IMR-90 (cell line): ENCODE measurements at regions not wholly inside any gene's neighbourhood (a gene's known extent, or its start where the extent isn't known, plus 50 kb on each side); places are given as distances from the start of the nearest gene placed in this dataset.

Experiments used
- ATAC-seq: fragments of 200-7000 bp; cut with Tn5 transposase; 2 replicates; pipeline ENCODE4 v1.9.1; 2020; ENCODE audit warnings: low read depth, mild to moderate bottlenecking, moderate library complexity
- BruUV-seq: library from RNA; stranded (reverse); fragments of 400-500 nt; replicated peaks from 2 replicates; lab custom pipeline; 2021; lab: Mats Ljungman, UMichigan
- CTCF ChIA-PET: fragments of 300-600 bp; formaldehyde crosslinking; extraction: SDS; loops from one replicate; lab custom pipeline; 2021; ENCODE audit warnings: antibody characterized with exemption; lab: Yijun Ruan, JAX
- POLR2A ChIA-PET: fragments of 300-600 bp; sonication (Branson Sonifier 250); formaldehyde crosslinking; loops from one replicate; lab custom pipeline; 2022; ENCODE audit warnings: antibody characterized with exemption; ENCODE audit not compliant: unreplicated experiment; lab: Charles Lee
- DNase-seq: peaks from one replicate; pipeline ENCODE4 v3.0.0; 2013
- H2AFZ ChIP-seq: replicated peaks from 2 replicates; pipeline ENCODE3; 2013; ENCODE audit warnings: low read length, mild to moderate bottlenecking; ENCODE audit not compliant: poor library complexity
- H2AK5ac ChIP-seq: 2 replicates; pipeline ENCODE4 v1.6.1; 2013; ENCODE audit warnings: low read depth, low read length, inconsistent platforms
- H2AK9ac ChIP-seq: replicated peaks from 2 replicates; pipeline ENCODE3; 2013; ENCODE audit warnings: mild to moderate bottlenecking, low read depth, low read length, moderate library complexity; ENCODE audit not compliant: poor library complexity
- H2BK120ac ChIP-seq: 2 replicates; pipeline ENCODE4 v1.6.1; 2013; ENCODE audit warnings: low read depth, low read length, inconsistent platforms
- H2BK15ac ChIP-seq: 3 replicates; pipeline ENCODE4 v1.6.1; 2013; ENCODE audit warnings: low read depth, low read length, inconsistent platforms
- H2BK20ac ChIP-seq: 2 replicates; pipeline ENCODE4 v1.6.1; 2013; ENCODE audit warnings: low read depth, mild to moderate bottlenecking, inconsistent platforms, low read length, moderate library complexity
- H2BK5ac ChIP-seq: 2 replicates; pipeline ENCODE4 v1.6.1; 2013; ENCODE audit warnings: mild to moderate bottlenecking, low read depth, low read length, inconsistent platforms; ENCODE audit not compliant: poor library complexity, severe bottlenecking
- H3K14ac ChIP-seq: replicated peaks from 2 replicates; pipeline ENCODE4 v1.6.1; 2013; ENCODE audit warnings: low read depth, low read length, inconsistent platforms
- H3K18ac ChIP-seq: 2 replicates; pipeline ENCODE4 v1.6.1; 2013; ENCODE audit warnings: low read depth, low read length, control low read depth
- H3K23ac ChIP-seq: 2 replicates; pipeline ENCODE4 v1.6.1; 2013; ENCODE audit warnings: low read depth, low read length, inconsistent platforms
- H3K27ac ChIP-seq: 2 replicates; pipeline ENCODE4 v1.5.1; 2013; ENCODE audit warnings: mild to moderate bottlenecking, control low read depth, low read length; ENCODE audit not compliant: insufficient read depth
- H3K27me3 ChIP-seq: 2 replicates; pipeline ENCODE4 v1.6.1; 2013; ENCODE audit warnings: low read length; ENCODE audit not compliant: control insufficient read depth, insufficient read depth
- H3K36me3 ChIP-seq: 2 replicates; pipeline ENCODE4 v1.6.1; 2013; ENCODE audit warnings: low read length, mixed read lengths; ENCODE audit not compliant: control insufficient read depth, insufficient read depth
- H3K4ac ChIP-seq: 2 replicates; pipeline ENCODE4 v1.6.1; 2013; ENCODE audit warnings: low read depth, low read length, inconsistent platforms
- H3K4me1 ChIP-seq: 2 replicates; pipeline ENCODE4 v1.6.1; 2013; ENCODE audit warnings: low read length, mixed read lengths; ENCODE audit not compliant: control insufficient read depth, insufficient read depth
- H3K4me2 ChIP-seq: 2 replicates; pipeline ENCODE4 v1.6.1; 2013; ENCODE audit warnings: low read depth, mild to moderate bottlenecking, control low read depth, low read length, moderate library complexity
- H3K4me3 ChIP-seq: 2 replicates; pipeline ENCODE4 v1.5.1; 2013; ENCODE audit warnings: low read depth, mild to moderate bottlenecking, control low read depth, low read length, moderate library complexity; ENCODE audit not compliant: insufficient read depth
- H3K56ac ChIP-seq: 2 replicates; pipeline ENCODE4 v1.6.1; 2013; ENCODE audit warnings: low read length, inconsistent platforms; ENCODE audit not compliant: insufficient read depth; ENCODE audit errors: extremely low read depth
- H3K79me1 ChIP-seq, 2 experiments: 2 replicates each; pipeline ENCODE4 v1.6.1; 2013; ENCODE audit warnings: low read length in 2 of 2, inconsistent platforms in 1 of 2, low read depth in 1 of 2
- H3K9ac ChIP-seq: 2 replicates; pipeline ENCODE4 v1.6.1; 2013; ENCODE audit warnings: low read depth, low read length, control low read depth
- H3K9me1 ChIP-seq: 2 replicates; pipeline ENCODE4 v1.6.1; 2013; ENCODE audit warnings: low read length, inconsistent platforms; ENCODE audit not compliant: insufficient read depth
- H3K9me3 ChIP-seq: 2 replicates; pipeline ENCODE4 v1.6.1; 2013; ENCODE audit warnings: low read length; ENCODE audit not compliant: control insufficient read depth, insufficient read depth
- H4K20me1 ChIP-seq: 2 replicates; pipeline ENCODE4 v1.6.1; 2013; ENCODE audit warnings: low read length, inconsistent platforms; ENCODE audit not compliant: insufficient read depth
- H4K5ac ChIP-seq: 2 replicates; pipeline ENCODE4 v1.6.1; 2013; ENCODE audit warnings: mild to moderate bottlenecking, low read depth, low read length, control low read depth
- H4K8ac ChIP-seq, 2 experiments: 2 replicates each; pipeline ENCODE4 v1.6.1; 2013; ENCODE audit warnings: low read depth in 2 of 2, low read length in 2 of 2, control low read depth in 1 of 2, inconsistent platforms in 1 of 2
- H4K91ac ChIP-seq: 2 replicates; pipeline ENCODE4 v1.6.1; 2013; ENCODE audit warnings: low read depth, low read length, inconsistent platforms; ENCODE audit not compliant: insufficient read depth
- CEBPB ChIP-seq: IDR thresholded peaks from 2 replicates; pipeline ENCODE4 v1.6.1; 2012; ENCODE audit warnings: low read depth, low read length, improper control_type of control experiment
- FOS ChIP-seq: fragments of 150-350 bp; IDR thresholded peaks from 2 replicates; pipeline ENCODE4 v1.6.1; 2016; ENCODE audit warnings: low read depth, low read length
- MXI1 ChIP-seq: IDR thresholded peaks from 2 replicates; pipeline ENCODE4 v1.6.1; 2012; ENCODE audit warnings: low read depth, mild to moderate bottlenecking, low read length, moderate library complexity, borderline replicate concordance
- POLR2A ChIP-seq: IDR thresholded peaks from 2 replicates; pipeline ENCODE4 v1.6.1; 2012; ENCODE audit warnings: mild to moderate bottlenecking, low read depth, low read length
- RCOR1 ChIP-seq: IDR thresholded peaks from 2 replicates; pipeline ENCODE4 v1.6.1; 2012; ENCODE audit warnings: mild to moderate bottlenecking, low read length, improper control_type of control experiment; ENCODE audit not compliant: insufficient replicate concordance
- SMC3 ChIP-seq: fragments of 150-350 bp; IDR thresholded peaks from 2 replicates; pipeline ENCODE4 v1.6.1; 2016; ENCODE audit warnings: low read depth, mild to moderate bottlenecking, antibody characterized with exemption, low read length, moderate library complexity
- WGBS, 2 experiments: methylation state at CpG; one replicate each; pipeline versions ENCODE4 v1.1.5 to v1.1.7; 2013; ENCODE audit warnings: missing lambda C conversion rate in 2 of 2; ENCODE audit not compliant: insufficient read length in 1 of 2; ENCODE audit errors: extremely low coverage in 2 of 2; 5-methylcytosine and 5-hydroxymethylcytosine counted together
- dilution Hi-C: fragments of 300-500 bp; cut with HindIII; formaldehyde crosslinking; loops from one replicate; pipeline ENCODE4 v1.14.3; 2018; ENCODE audit warnings: low sequenced_read_pairs; ENCODE audit not compliant: unreplicated experiment
- in situ Hi-C: fragments of 300-500 bp; cut with MboI; formaldehyde crosslinking; loops from 3 replicates; pipeline ENCODE4 v1.14.3; 2019; ENCODE audit warnings: low sequenced_read_pairs, inconsistent platforms, mixed read lengths
- intact Hi-C: fragments of 100-400 bp; cut with micrococcal nuclease; formaldehyde crosslinking; loops from 2 replicates; pipeline ENCODE4 v1.10.0; 2022

DNA sequence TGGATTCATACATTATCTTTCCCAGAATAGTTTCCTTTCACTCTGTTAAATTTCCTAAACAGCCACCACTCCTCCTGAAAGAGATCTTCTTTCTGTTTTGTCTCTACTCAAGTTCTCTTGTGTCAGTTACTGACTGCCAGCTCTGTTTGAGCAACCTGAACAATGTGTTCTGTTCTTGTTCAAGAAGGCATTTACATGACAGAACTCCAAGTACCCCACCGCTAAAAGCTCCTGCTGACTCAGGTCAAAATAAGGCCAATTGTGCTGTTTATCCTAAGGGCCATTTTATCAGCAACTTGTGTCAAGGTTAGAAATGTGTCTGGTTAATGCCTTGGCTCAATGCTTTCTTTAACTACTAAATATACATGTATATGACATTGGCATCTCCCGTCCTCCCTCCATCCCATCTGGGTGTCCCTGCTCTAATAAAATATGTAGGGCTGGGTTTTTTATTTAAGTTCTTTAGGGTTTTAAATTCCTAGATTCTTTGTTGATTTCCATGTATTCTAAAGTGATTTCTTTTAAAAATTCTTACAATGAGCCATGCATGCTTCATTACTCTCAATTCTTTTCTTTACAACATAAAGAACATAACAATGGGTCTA lies 144.3 kb upstream of the PAQR3 start:
- Histone ChIP-seq H3K36me3 (no peaks in the 10 kb centered on the region), H4K20me1 (no peaks in the 10 kb centered on the region), H3K18ac (no peak overlapping the region), H2AK5ac (no peak overlapping the region), H4K91ac (no peak overlapping the region), H3K4ac (no peak overlapping the region), H2AFZ (no peak overlapping the region), H3K27ac (no peak overlapping the region), H3K27me3 (no peaks in the 10 kb centered on the region), H3K4me2 (no peak overlapping the region), H3K79me1 (no peaks in the 10 kb centered on the region), H3K4me1 (no peaks in the 10 kb centered on the region), H3K14ac (no peak overlapping the region), H2BK120ac (no peak overlapping the region), H3K9ac (no peak overlapping the region), H3K23ac (no peak overlapping the region), H3K4me3 (no peak overlapping the region), H2BK20ac (no peak overlapping the region), H2BK15ac (no peak overlapping the region), H3K56ac (no peak overlapping the region), H4K5ac (no peak overlapping the region), H4K8ac (no peak overlapping the region), H3K9me3 (no peaks in the 10 kb centered on the region), H2AK9ac (no peak overlapping the region), H2BK5ac (no peak overlapping the region), H3K9me1 (no peaks in the 10 kb centered on the region)
- dilution Hi-C loops: no loop called here
- CTCF ChIA-PET: no interaction called here
- BruUV-seq: no TSS peak
- in situ Hi-C loops: no loop called here
- DNase-seq (no peak), ATAC-seq (no peak)
- no CpG with 5 or more reads among the region's 2 CpGs for WGBS, 2 experiments
- intact Hi-C loops: no loop called here
- POLR2A ChIA-PET: no interaction called here
- TF ChIP-seq MXI1 (no peak), SMC3 (no peak), CEBPB (no peak), POLR2A (no peak), FOS (no peak), RCOR1 (no peak)
